ENCODE measurements at regions not wholly inside any gene's neighbourhood (a gene's known extent, or its start where the extent isn't known, plus 50 kb on each side); places are given as distances from the start of the nearest gene placed in this dataset.
A peak's percentile ranks its signal among the peaks of the same experiment; 100 is the strongest.

GRCh38 chr10:110398419-110399105 lies 93.8 kb upstream of the SMNDC1 start (continued):
- TF ChIP-seq ZBTB7B (CRISPR knock-in tag; IDR thresholded peaks at IDR 0.05) = no peak
- no peak for TF ChIP-seq FOSL1 (CRISPR knock-in tag; IDR thresholded peaks at IDR 0.05; ENCODE audit: borderline replicate concordance)
- no peak for TF ChIP-seq DDIT3 (CRISPR knock-in tag; IDR thresholded peaks at IDR 0.05)
- no peak for TF ChIP-seq ZNF263 (CRISPR knock-in tag; IDR thresholded peaks at IDR 0.05)
- TF ChIP-seq FOXJ3 (CRISPR knock-in tag; IDR thresholded peaks at IDR 0.05; ENCODE audit: borderline replicate concordance) = no peak
- TF ChIP-seq FOXP4 (CRISPR knock-in tag; IDR thresholded peaks at IDR 0.05) = 0 out of 2 replicates have a peak, but pooled peaks have one; percentile 27
- TF ChIP-seq ZNF687 (CRISPR knock-in tag; IDR thresholded peaks at IDR 0.05) = no peak
- TF ChIP-seq RFX3 (CRISPR knock-in tag; IDR thresholded peaks at IDR 0.05) = peak; percentile 38; the same call in 1 of the 2 replicates
- TF ChIP-seq ZNF264 (CRISPR knock-in tag; IDR thresholded peaks at IDR 0.05) = no peak
- no peak for TF ChIP-seq NR1H2 (CRISPR knock-in tag; IDR thresholded peaks at IDR 0.05; ENCODE audit: borderline replicate concordance, low read depth)
- TF ChIP-seq E2F1 (CRISPR knock-in tag; IDR thresholded peaks at IDR 0.05) = no peak
- TF ChIP-seq TFE3 (CRISPR knock-in tag; IDR thresholded peaks at IDR 0.05) = peak; percentile 39; the same call in 1 of the 2 replicates
- no peak for TF ChIP-seq ZNF678 (CRISPR knock-in tag; IDR thresholded peaks at IDR 0.05)
- no peak for TF ChIP-seq ZNF800 (CRISPR knock-in tag; IDR thresholded peaks at IDR 0.05)
- no peak for TF ChIP-seq RFXAP (CRISPR knock-in tag; IDR thresholded peaks at IDR 0.05; ENCODE audit: borderline replicate concordance)
- TF ChIP-seq ZFP37 (CRISPR knock-in tag; IDR thresholded peaks at IDR 0.05; ENCODE audit: borderline replicate concordance) = no peak
- no peak for TF ChIP-seq ZNF839 (CRISPR knock-in tag; IDR thresholded peaks at IDR 0.05; ENCODE audit: borderline replicate concordance)
- no peak for TF ChIP-seq ZNF205 (CRISPR knock-in tag; IDR thresholded peaks at IDR 0.05)
- TF ChIP-seq ZBTB38 (CRISPR knock-in tag; IDR thresholded peaks at IDR 0.05) = no peak

Data from HepG2 (cell line).